ENCODE measurements at regions not wholly inside any gene's neighbourhood (a gene's known extent, or its start where the extent isn't known, plus 50 kb on each side); places are given as distances from the start of the nearest gene placed in this dataset.
A peak's percentile ranks its signal among the peaks of the same experiment; 100 is the strongest.

DNA sequence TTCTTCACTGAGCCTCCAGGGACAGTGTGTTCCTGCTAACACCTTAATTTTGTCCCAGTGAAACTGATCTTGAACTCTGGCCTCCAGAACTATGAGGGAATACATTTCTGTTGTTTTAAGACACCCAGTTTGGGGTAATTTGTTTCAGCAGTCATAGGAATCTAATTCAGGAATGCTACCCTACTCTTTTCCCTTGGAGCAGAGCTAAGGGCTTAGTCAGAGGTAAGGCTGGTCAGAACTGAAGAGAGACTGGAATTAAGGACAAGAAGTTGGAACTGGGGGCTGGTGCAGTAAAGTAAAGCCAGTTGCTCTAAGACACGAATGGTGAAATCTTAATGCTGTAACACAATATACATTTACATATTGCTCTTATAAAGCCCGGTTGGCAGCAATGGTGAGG lies 809.7 kb downstream of the MAFB start:
- no peak for DNase-seq

DNA sequence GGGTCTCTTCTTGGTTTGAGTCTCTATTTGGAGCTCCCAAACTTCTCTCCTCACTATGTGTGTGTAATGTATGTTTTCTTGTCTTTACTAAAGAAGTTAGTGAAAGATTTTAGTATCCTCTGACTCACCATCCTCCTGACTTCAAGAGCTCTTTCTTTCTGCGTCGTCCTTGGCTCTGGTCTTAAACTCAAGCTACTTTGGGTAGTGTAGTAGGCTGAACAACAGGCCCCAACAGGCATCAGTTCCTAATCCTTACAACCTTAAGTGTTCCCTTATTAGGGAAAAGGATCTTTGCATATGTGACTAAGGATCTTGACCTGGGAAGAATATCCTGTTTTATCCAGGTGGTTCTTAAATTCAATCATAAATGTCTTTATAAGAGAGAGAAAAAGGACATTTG lies 810.2 kb downstream of the MAFB start:
- no peak for DNase-seq

DNA sequence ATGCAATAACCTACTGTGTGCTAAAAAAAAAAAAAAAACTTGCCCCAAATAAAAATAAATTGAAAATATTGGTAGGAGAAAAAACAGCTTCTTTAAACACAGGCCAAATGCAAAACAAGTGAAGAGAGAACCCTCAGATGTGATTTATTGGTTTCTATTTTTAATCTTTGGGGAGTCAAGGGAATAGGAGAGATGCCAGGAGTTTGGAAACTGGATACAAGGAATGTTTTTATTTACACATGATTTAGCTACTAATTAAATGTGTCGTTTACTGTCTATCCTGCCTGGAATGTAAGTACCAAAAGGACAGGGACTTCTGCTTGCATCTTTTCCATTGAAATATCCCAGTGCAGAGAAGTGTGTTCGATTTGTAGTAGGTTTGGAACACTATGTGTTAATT lies 810.7 kb downstream of the MAFB start:
- no peak for DNase-seq

DNA sequence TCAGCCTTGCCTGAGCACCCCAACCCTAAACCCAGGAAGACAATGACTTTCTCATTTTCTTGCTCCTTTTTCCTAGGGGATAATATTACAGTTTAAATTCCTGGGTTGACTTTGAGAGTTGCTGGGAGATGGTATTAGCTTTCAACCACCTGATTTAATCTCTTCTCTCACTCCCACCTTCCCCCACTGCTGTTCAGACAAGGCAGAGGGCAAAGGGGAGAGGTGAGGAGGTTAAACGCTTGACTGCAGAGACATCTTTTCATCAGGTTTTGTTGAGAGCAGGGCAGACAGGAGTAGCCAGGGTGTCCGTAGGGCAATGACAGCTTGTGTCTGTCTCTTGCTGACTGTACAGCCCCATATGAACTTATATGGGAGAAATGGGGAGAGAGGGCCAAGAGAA lies 811.2 kb downstream of the MAFB start:
- no peak for DNase-seq

DNA sequence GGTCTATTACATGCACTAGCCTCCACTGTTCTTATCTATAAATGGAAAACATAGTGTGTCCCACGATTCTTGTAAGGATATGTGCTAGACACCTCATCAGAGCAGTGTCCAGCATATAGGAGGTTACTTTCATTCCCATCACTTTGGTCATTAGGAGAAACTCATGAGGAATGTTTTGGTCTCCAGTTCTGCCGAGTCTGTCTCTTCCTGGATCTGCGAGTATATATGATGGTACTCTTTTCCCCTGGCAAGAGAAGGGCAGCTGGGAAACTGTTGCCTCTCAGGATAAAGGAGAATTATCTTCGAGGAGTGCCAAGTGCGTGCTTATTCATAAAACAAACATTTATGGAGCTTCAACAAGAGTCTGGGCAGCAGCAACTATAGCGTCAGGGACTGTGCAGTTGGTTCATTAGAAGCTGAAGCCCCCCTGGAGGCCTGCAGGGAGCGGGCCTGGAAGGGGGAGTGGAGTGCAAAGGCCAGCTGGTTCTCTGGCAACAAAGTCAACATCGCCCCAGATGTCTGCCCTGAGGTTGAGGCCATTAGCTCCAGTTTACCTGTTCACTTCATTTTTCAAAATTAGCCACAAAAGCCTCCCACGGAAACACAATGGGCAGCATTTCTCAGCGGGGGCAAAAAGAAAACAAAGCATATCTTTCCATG lies 811.9 kb downstream of the MAFB start:
- no peak for DNase-seq

DNA sequence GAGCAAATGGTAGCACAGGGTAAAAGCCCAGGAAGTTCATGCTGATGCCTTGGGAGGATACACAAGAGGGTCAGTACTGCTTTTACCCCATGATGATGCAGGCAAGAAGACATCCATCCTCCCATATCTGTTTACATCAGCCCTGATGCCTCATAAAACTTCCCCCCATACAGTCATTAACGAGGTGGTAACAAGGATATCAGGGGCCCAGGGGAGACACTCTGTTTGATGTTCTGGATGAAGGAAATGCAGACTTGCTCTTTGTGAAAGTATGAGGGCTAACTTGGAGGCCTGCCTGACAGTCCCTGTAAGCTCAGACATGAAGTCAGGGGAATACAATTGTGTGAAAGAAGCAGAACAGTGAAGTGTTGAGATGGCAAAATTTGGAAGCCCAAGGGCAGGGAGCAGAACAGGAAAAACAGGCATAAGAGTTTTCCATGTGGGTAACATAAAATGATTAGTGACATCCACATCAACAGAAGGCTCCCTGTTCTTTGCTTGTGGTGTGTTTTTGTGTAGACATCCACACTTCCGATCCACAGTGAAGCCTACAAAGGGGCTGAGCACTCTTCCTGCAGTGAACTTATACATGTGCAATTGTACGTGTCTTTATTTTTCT lies 813.4 kb downstream of the MAFB start:
- no peak for DNase-seq

DNA sequence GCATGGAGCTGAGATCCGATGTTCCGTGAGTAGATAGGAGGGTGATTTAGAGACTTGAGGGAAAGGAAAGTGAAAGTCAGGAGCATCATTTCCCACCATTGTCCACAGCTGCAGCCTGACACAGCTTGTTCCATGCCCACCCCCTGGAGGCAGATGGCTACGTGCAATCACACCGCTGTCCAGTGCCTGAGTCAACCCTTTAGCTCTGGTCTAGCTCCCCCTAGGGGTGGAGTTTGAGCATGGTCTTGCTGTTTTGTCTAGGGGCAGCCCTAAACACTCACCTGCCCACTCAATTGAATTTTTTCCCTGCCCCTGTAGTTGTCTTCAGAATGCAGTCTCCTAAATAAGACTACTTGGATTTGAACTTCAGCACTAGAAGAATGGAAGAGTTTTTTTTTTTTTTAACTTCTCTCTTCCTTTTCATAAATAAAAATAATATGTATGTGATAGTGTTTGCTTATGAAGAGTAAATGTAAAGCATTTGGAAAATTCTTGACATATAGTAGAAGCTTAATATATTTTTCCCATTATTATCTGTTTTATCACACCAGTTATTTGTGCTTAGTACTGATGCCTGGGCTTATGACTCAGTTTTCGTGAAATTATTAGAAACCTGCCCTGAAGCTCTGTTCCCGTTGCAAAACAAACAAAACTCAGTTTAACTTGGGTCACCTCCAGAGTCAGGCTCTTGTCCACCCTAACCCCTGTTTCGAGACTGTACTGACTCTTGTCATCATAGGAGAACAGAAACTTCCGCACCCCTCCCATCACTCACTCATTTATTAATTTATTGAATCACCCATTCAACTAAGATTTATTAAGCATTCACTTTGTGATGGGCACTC lies 814.8 kb downstream of the MAFB start:
- DNase-seq, result peak in 30 of 58 donors; percentile 1 to 40 (median 5)

DNA sequence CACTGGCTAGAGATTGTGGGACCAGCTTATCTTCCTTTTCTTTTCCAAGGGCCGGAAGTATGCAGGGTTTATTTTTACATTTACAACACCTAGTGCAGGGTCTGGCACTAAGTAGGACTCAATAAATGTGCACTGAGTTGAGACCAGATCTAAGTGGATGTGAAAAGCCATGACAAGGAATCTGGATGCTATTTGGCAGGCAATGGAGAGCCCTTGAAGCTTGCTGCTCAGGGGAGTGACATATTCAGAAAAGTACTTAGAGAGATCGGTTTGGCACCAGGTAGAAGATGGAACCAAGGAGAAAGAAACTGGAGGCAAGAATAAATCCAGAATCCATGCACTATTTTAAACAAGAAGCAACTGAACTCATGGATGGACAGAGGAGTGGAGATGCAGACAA lies 815.8 kb downstream of the MAFB start:
- DNase-seq, result no peak

DNA sequence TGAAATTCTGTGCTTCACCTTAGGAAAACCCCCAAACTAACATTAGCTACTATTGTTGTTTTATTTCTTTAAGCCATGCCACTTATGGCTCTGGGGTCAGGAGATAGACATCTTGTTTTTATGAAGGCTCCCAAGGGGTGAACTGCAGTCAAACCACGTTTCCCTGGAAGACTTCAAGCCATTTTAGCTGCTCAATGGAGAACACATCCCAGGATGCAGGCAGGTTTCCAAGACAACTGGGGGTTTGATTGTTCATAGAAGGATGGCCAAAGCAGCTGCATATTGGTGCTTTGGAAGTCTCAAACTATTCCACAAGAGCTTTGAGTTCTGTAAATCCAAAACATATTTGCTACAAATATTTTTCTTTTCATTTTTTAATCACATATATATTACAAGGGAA lies 818.0 kb downstream of the MAFB start:
- DNase-seq, result no peak

DNA sequence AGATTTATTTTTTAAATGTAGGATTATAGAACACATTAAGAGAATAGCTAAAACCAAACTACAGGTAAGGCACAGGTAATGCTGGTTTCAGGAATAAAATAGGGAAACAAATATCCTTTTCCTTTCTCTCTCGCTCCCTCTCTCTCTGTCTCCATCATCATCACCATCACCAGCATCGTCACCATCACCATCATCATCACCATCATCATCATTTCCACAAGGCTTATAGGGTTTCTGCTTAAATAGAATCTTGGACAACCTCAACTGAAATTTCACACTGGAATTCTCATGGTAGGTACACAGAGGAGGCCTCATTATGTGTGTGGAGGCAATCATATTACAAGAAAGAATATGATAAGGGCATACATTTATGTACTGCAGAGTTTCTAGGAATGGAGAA lies 823.6 kb downstream of the MAFB start:
- DNase-seq, result no peak

DNA sequence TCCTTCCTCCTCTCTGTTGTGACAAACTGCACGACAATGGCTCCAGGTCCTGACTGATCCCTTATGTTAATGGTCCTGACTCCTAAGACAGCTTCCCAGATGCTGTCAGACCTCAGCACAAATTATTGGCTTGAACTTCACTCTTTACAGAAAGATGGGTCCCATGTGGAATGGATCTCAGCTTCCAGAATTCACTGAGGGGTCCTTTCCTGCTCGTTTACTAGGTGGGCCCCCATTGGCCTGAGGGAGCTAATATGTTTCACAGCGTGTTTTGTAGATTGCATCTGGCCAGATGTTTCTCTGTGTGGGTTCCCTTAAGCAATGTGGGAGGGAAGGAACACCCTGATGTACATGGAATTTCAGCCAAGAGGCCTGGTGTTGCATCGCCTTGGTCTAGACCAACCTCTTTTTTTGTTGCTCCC lies 826.6 kb downstream of the MAFB start:
- no peak for DNase-seq

DNA sequence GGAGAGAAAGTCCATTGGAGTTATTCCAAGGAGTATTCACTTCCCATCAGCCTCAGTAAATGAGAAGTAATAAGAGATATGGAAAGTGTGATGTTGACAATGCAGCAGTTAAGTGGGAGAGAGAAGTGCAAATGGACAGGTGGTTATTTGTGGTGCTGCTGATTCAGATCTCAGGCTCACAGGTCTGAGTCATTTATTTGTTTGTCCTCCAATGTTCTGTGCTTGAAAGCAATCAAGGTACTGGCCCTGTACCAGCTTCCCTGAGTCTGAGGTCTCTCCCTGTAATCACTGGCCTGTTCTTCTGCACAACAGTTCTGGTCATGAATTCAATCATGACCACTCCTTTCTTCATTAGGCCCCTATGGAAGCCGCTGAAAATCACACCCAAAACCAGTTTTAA lies 827.7 kb downstream of the MAFB start:
- no peak for DNase-seq

DNA sequence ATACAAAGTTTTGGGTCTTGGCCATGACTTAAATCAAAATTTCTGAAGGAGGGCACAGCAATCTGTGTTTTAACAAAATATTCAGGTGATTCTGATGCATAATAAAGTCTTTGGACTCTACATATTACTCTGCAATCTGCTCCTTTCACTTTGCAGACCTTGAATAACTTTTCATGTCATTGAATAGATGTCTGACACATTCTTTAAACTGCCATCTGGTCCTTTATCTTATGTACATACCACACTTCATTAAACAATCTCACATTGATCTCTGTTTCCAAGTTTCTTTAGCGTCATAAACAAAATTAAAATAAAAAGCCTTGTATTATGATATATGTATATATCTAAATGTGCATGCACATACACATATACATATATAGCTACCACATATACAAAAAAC lies 831.2 kb downstream of the MAFB start:
- DNase-seq, result no peak

DNA sequence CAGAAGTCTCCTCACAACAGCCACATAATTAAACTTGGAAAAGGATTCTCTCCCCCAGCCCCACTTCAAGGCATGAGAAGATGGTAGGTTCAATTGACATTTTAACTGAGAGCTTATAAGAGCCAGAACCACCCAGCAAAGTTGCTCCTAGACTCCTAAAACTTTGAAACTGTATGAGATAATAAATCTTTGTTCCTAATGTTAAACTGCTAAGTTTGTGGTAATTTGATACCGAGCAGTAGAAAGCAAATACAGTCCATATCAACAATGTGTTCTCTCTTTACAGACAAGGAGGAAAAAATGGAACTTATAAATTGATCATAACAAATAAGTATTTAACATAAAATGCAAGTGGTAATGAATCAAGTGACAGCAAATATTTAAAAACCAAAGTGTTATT lies 831.8 kb downstream of the MAFB start:
- no peak for DNase-seq

DNA sequence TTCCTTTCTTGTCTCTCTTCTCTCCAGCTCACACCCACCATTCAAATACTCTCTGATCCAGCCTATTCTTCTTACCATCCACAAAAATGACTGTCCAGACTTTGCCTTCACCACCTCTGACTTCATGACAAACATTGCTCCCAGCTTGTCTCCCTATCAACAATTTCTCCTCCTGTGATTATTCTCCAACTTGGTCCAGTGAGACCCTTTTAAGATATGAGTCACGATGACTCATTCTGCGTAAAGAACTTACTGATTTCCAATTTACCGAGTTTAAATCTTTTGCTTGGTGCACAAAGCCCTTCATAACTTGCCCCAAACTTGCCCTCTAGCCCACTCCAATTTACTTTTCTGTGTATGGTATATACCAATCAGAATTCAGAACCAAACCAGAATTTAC lies 833.2 kb downstream of the MAFB start:
- DNase-seq, result no peak

DNA sequence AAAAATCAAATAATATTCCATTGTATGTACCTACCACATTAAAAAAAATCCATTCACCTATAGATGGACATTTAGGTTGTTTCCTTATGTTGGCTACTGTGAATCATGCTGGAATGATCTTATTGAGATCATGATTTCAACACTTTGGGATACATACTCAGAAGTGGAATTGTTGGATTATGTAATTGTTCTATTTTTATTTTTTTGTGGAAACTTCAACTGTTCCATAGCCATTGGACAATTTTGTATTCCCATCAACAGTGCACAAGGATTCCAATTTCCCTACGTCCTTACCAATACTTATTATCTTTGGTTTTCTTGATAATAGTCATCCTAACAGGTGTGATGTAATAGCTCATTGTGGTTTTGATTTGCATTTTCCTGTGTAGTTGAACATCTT lies 834.0 kb downstream of the MAFB start:
- no peak for DNase-seq

DNA sequence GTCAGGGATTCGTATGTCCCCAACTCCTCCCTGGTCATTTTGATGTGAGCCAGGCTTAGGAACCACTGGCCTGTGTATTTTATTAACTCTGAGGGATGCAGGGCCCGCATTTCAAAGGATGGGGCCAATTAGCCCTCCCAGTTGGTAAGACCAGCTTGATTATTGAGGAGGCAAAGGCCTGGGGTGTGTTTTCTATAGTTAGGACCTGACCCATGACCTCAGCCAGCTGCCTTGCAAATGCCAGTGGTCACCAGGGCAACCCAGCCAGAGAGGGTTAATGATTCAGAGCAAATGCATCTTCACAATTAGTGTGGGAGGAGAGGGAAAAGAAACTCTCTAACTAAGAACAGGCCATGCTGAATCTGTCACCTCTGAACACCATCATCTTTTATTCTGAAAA lies 835.4 kb downstream of the MAFB start:
- no peak for DNase-seq

DNA sequence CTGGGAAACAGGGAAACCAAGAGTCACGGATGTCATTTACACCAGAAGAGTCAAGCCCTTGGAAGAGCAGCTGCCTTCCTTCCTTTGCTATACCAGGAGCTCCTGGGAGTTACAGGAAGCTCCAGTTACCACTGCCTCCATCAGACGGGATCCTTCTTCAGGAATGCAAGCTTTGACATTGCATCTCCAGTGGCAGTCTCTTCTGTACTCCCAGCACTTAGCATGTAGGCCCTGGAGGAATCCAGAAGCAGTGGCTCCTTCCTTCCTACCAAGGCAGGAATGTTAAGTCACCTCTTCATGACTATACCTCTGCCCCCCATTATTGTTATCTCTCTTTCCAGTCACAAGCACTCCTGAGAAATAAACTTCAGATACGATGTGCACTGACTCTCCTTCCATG lies 836.0 kb downstream of the MAFB start:
- DNase-seq, result no peak

DNA sequence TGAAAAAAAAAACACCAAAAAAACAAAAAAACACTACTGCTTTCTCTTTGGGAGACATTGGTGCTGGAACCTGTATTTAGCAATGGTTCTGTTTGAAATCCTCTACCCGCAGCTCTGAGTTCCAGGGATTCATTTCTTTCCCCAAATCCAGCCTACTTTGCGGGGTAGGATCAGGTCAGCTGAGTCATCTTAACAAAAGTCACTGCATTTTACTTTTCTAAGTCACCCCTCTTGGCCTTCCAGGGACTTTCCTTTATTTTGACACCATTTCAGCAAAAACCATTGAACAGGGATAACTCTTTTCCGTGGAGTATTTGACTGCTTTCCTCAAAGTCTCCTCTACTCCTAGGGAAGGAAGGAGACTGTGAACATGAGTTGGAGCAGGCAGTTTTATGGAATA lies 837.6 kb downstream of the MAFB start:
- DNase-seq, result no peak

DNA sequence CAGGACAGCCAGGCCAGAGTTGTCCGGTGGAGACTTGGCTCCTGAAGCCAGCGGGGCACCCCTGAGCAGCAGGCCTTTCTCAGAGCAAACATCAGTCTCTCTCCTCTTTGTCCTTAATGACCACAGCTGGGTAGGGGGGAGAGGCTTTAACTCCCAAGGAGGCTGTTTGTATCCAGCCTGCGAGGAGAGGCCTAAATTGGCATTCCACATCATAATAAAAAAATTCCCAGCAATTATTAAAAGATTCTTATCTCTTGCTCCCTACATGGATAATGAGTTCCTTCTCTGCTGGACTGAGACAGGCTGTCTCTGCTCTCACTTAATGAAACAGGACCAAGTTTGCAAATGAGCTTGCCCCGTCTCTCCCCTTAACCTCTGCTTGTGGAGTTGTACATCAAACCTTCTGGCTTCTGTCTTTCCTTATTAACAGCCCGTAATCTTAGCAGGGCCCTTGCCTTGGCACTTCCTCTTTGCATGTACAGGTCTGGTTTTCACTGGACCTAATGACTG lies 838.2 kb downstream of the MAFB start:
- no peak for DNase-seq

DNA sequence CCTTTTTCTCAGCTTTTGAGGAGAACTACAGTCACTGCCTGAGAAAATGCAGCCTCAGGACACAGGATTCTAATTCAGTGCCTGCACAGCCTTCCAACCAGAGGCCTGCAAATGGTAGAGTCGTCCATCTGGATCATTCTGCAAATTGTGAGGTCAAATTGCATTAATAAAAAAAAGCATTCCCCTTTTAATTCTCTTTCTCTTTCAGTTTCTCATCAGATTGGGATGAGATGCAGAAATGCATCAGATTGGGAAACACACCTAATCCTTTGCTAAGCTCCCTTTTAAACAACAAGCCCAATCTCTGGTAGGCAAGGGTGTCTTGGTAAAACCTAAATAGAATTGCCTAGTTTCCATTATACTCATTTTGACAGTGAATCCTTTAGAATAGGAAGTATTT lies 838.8 kb downstream of the MAFB start:
- no peak for DNase-seq

DNA sequence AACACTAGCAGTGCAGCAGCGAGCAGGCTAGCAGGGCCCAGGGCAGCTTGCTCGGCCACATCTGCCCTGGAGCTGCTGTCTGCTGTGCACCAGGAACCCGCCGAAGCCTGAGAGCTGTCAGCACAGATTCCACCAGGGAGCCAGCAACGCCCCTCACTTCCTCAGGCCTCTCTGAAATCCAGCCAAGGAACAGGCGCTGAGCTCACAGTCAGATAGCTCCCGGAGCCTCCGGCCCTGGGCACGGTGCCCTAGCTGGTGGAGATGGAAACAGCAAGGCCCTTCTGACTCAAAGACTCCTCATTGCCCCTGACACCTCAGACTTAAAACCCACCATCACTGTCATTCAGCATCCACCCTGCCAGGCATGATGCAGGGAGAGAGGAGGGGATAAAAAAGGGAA lies 839.4 kb downstream of the MAFB start:
- peak in 50 of 58 donors; percentile 3 to 70 (median 28) for DNase-seq

DNA sequence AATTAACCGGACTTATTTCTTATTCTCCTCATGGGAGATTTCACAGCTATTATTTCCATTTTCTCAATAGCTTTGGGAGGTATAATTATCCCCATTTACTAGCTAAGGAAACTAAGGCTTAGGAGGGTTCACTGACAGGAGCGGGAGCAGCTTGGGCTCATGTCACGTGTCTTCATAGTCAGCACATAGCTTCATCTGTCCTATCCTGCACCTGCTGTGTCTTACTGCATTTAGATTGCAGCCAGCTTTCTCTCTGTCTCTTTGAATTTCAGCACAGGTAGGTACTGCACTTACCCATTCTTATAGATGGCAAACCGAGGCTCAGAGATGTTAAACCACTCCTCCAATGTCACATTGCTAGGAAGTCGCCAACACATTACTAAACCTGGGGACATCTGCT lies 839.9 kb downstream of the MAFB start:
- no peak for DNase-seq
